Right kidney (tissue), 1 donor: ENCODE measurements at regions not wholly inside any gene's neighbourhood (a gene's known extent, or its start where the extent isn't known, plus 50 kb on each side); places are given as distances from the start of the nearest gene placed in this dataset.
"Not testable (repeated sequence)": the region's sequence is repeated elsewhere in the genome, so short reads cannot be mapped to it uniquely, and the experiment has no call there.

Experiments used
- DNase-seq: peaks from one replicate; pipeline ENCODE4 v3.0.0-alpha.2; 2016

GRCh38 chr7:142603870-142604448 lies 145.3 kb upstream of the PRSS1 start:
- DNase-seq: no peak

GRCh38 chr7:142602756-142603155 lies 146.5 kb upstream of the PRSS1 start:
- no peak for DNase-seq

GRCh38 chr7:142602183-142602582 lies 147.1 kb upstream of the PRSS1 start:
- DNase-seq: no peak

GRCh38 chr7:142598297-142598696 lies 151.0 kb upstream of the PRSS1 start:
- DNase-seq: no peak

- DNase-seq: no peak
These were observed 151.7 kb upstream of the PRSS1 start for GRCh38 chr7:142597547-142597946.

GRCh38 chr7:142595816-142596516 lies 153.3 kb upstream of the PRSS1 start:
- DNase-seq: no peak

- DNase-seq: no peak
These were observed 155.2 kb upstream of the PRSS1 start for GRCh38 chr7:142594078-142594477.

GRCh38 chr7:142593106-142593505 lies 156.2 kb upstream of the PRSS1 start:
- no peak for DNase-seq

GRCh38 chr7:142592664-142593063 lies 156.6 kb upstream of the PRSS1 start:
- no peak for DNase-seq

GRCh38 chr7:142592231-142592630 lies 157.0 kb upstream of the PRSS1 start:
- no peak for DNase-seq

GRCh38 chr7:142590830-142591457 lies 158.3 kb upstream of the PRSS1 start:
- no peak for DNase-seq

- DNase-seq: no peak
These were observed 159.2 kb upstream of the PRSS1 start for GRCh38 chr7:142590077-142590476.

GRCh38 chr7:142587578-142588191 lies 161.6 kb upstream of the PRSS1 start:
- DNase-seq: no peak

GRCh38 chr7:142586611-142587010 lies 162.7 kb upstream of the PRSS1 start:
- DNase-seq: no peak

- DNase-seq: no peak
These were observed 163.8 kb upstream of the PRSS1 start for GRCh38 chr7:142585425-142585824.

GRCh38 chr7:142584765-142585164 lies 164.5 kb upstream of the PRSS1 start:
- DNase-seq: no peak

GRCh38 chr7:142583446-142583845 lies 165.8 kb upstream of the PRSS1 start:
- no peak for DNase-seq

GRCh38 chr7:142582351-142582750 lies 166.9 kb upstream of the PRSS1 start:
- no peak for DNase-seq

GRCh38 chr7:142581341-142581740 lies 167.9 kb upstream of the PRSS1 start:
- no peak for DNase-seq

- no peak for DNase-seq
These were observed 169.3 kb upstream of the PRSS1 start for GRCh38 chr7:142579946-142580345.

GRCh38 chr7:142575351-142575750 lies 173.9 kb upstream of the PRSS1 start:
- not testable (repeated sequence) for DNase-seq

GRCh38 chr7:142571581-142571980 lies 177.7 kb upstream of the PRSS1 start:
- no peak for DNase-seq

GRCh38 chr7:142569851-142570250 lies 179.4 kb upstream of the PRSS1 start:
- no peak for DNase-seq
